IMR-90 (cell line): ENCODE measurements at regions not wholly inside any gene's neighbourhood (a gene's known extent, or its start where the extent isn't known, plus 50 kb on each side); places are given as distances from the start of the nearest gene placed in this dataset.

Experiments used
- ATAC-seq: fragments of 200-7000 bp; cut with Tn5 transposase; 2 replicates; pipeline ENCODE4 v1.9.1; 2020; ENCODE audit warnings: low read depth, mild to moderate bottlenecking, moderate library complexity
- BruUV-seq: library from RNA; stranded (reverse); fragments of 400-500 nt; replicated peaks from 2 replicates; lab custom pipeline; 2021; lab: Mats Ljungman, UMichigan
- CTCF ChIA-PET: fragments of 300-600 bp; formaldehyde crosslinking; extraction: SDS; loops from one replicate; lab custom pipeline; 2021; ENCODE audit warnings: antibody characterized with exemption; lab: Yijun Ruan, JAX
- POLR2A ChIA-PET: fragments of 300-600 bp; sonication (Branson Sonifier 250); formaldehyde crosslinking; loops from one replicate; lab custom pipeline; 2022; ENCODE audit warnings: antibody characterized with exemption; ENCODE audit not compliant: unreplicated experiment; lab: Charles Lee
- DNase-seq: peaks from one replicate; pipeline ENCODE4 v3.0.0; 2013
- H2AFZ ChIP-seq: replicated peaks from 2 replicates; pipeline ENCODE3; 2013; ENCODE audit warnings: low read length, mild to moderate bottlenecking; ENCODE audit not compliant: poor library complexity
- H2AK5ac ChIP-seq: 2 replicates; pipeline ENCODE4 v1.6.1; 2013; ENCODE audit warnings: low read depth, low read length, inconsistent platforms
- H2AK9ac ChIP-seq: replicated peaks from 2 replicates; pipeline ENCODE3; 2013; ENCODE audit warnings: mild to moderate bottlenecking, low read depth, low read length, moderate library complexity; ENCODE audit not compliant: poor library complexity
- H2BK120ac ChIP-seq: 2 replicates; pipeline ENCODE4 v1.6.1; 2013; ENCODE audit warnings: low read depth, low read length, inconsistent platforms
- H2BK15ac ChIP-seq: 3 replicates; pipeline ENCODE4 v1.6.1; 2013; ENCODE audit warnings: low read depth, low read length, inconsistent platforms
- H2BK20ac ChIP-seq: 2 replicates; pipeline ENCODE4 v1.6.1; 2013; ENCODE audit warnings: low read depth, mild to moderate bottlenecking, inconsistent platforms, low read length, moderate library complexity
- H2BK5ac ChIP-seq: 2 replicates; pipeline ENCODE4 v1.6.1; 2013; ENCODE audit warnings: mild to moderate bottlenecking, low read depth, low read length, inconsistent platforms; ENCODE audit not compliant: poor library complexity, severe bottlenecking
- H3K14ac ChIP-seq: replicated peaks from 2 replicates; pipeline ENCODE4 v1.6.1; 2013; ENCODE audit warnings: low read depth, low read length, inconsistent platforms
- H3K18ac ChIP-seq: 2 replicates; pipeline ENCODE4 v1.6.1; 2013; ENCODE audit warnings: low read depth, low read length, control low read depth
- H3K23ac ChIP-seq: 2 replicates; pipeline ENCODE4 v1.6.1; 2013; ENCODE audit warnings: low read depth, low read length, inconsistent platforms
- H3K27ac ChIP-seq: 2 replicates; pipeline ENCODE4 v1.5.1; 2013; ENCODE audit warnings: mild to moderate bottlenecking, control low read depth, low read length; ENCODE audit not compliant: insufficient read depth
- H3K27me3 ChIP-seq: 2 replicates; pipeline ENCODE4 v1.6.1; 2013; ENCODE audit warnings: low read length; ENCODE audit not compliant: control insufficient read depth, insufficient read depth
- H3K36me3 ChIP-seq: 2 replicates; pipeline ENCODE4 v1.6.1; 2013; ENCODE audit warnings: low read length, mixed read lengths; ENCODE audit not compliant: control insufficient read depth, insufficient read depth
- H3K4ac ChIP-seq: 2 replicates; pipeline ENCODE4 v1.6.1; 2013; ENCODE audit warnings: low read depth, low read length, inconsistent platforms
- H3K4me1 ChIP-seq: 2 replicates; pipeline ENCODE4 v1.6.1; 2013; ENCODE audit warnings: low read length, mixed read lengths; ENCODE audit not compliant: control insufficient read depth, insufficient read depth
- H3K4me2 ChIP-seq: 2 replicates; pipeline ENCODE4 v1.6.1; 2013; ENCODE audit warnings: low read depth, mild to moderate bottlenecking, control low read depth, low read length, moderate library complexity
- H3K4me3 ChIP-seq: 2 replicates; pipeline ENCODE4 v1.5.1; 2013; ENCODE audit warnings: low read depth, mild to moderate bottlenecking, control low read depth, low read length, moderate library complexity; ENCODE audit not compliant: insufficient read depth
- H3K56ac ChIP-seq: 2 replicates; pipeline ENCODE4 v1.6.1; 2013; ENCODE audit warnings: low read length, inconsistent platforms; ENCODE audit not compliant: insufficient read depth; ENCODE audit errors: extremely low read depth
- H3K79me1 ChIP-seq, 2 experiments: 2 replicates each; pipeline ENCODE4 v1.6.1; 2013; ENCODE audit warnings: low read length in 2 of 2, inconsistent platforms in 1 of 2, low read depth in 1 of 2
- H3K9ac ChIP-seq: 2 replicates; pipeline ENCODE4 v1.6.1; 2013; ENCODE audit warnings: low read depth, low read length, control low read depth
- H3K9me1 ChIP-seq: 2 replicates; pipeline ENCODE4 v1.6.1; 2013; ENCODE audit warnings: low read length, inconsistent platforms; ENCODE audit not compliant: insufficient read depth
- H3K9me3 ChIP-seq: 2 replicates; pipeline ENCODE4 v1.6.1; 2013; ENCODE audit warnings: low read length; ENCODE audit not compliant: control insufficient read depth, insufficient read depth
- H4K20me1 ChIP-seq: 2 replicates; pipeline ENCODE4 v1.6.1; 2013; ENCODE audit warnings: low read length, inconsistent platforms; ENCODE audit not compliant: insufficient read depth
- H4K5ac ChIP-seq: 2 replicates; pipeline ENCODE4 v1.6.1; 2013; ENCODE audit warnings: mild to moderate bottlenecking, low read depth, low read length, control low read depth
- H4K8ac ChIP-seq, 2 experiments: 2 replicates each; pipeline ENCODE4 v1.6.1; 2013; ENCODE audit warnings: low read depth in 2 of 2, low read length in 2 of 2, control low read depth in 1 of 2, inconsistent platforms in 1 of 2
- H4K91ac ChIP-seq: 2 replicates; pipeline ENCODE4 v1.6.1; 2013; ENCODE audit warnings: low read depth, low read length, inconsistent platforms; ENCODE audit not compliant: insufficient read depth
- SMC3 ChIP-seq: fragments of 150-350 bp; IDR thresholded peaks from 2 replicates; pipeline ENCODE4 v1.6.1; 2016; ENCODE audit warnings: low read depth, mild to moderate bottlenecking, antibody characterized with exemption, low read length, moderate library complexity
- whole genome bisulfite sequencing, 2 experiments: methylation state at CpG; one replicate each; pipeline versions ENCODE4 v1.1.5 to v1.1.7; 2013; ENCODE audit warnings: missing lambda C conversion rate in 2 of 2; ENCODE audit not compliant: insufficient read length in 1 of 2; ENCODE audit errors: extremely low coverage in 2 of 2; 5-methylcytosine and 5-hydroxymethylcytosine counted together
- dilution Hi-C: fragments of 300-500 bp; cut with HindIII; formaldehyde crosslinking; loops from one replicate; pipeline ENCODE4 v1.14.3; 2018; ENCODE audit warnings: low sequenced_read_pairs; ENCODE audit not compliant: unreplicated experiment
- in situ Hi-C: fragments of 300-500 bp; cut with MboI; formaldehyde crosslinking; loops from 3 replicates; pipeline ENCODE4 v1.14.3; 2019; ENCODE audit warnings: low sequenced_read_pairs, inconsistent platforms, mixed read lengths
- intact Hi-C: fragments of 100-400 bp; cut with micrococcal nuclease; formaldehyde crosslinking; loops from 2 replicates; pipeline ENCODE4 v1.10.0; 2022
- TF ChIP-seq, protein P1 (sequence below): fragments of 150-350 bp; IDR thresholded peaks from 2 replicates; pipeline ENCODE4 v1.6.1; 2016; ENCODE audit warnings: low read depth, mild to moderate bottlenecking, low read length, moderate library complexity, borderline replicate concordance

DNA sequence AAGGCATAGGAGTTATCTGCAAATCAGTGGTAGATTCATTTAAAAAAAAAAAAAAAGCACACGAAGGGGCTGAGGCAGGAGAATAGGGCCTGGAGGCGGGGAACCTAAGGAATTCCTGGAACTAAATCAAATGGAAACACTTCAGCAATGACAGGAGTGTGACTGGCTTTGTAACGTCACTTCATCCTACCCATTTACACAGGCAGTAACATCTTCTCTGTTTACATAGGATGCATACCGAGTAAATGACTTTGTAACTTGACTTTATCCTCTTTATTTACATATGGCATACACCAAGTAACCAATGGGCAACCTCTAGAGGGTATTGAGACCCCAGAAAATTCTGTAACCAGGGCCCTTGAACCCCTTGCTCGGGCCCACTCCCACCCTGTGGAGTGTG lies 56.4 kb upstream of the IYD start:
- no peaks in the 10 kb centered on the region for H4K20me1 ChIP-seq
- dilution Hi-C loops: no loop called here
- intact Hi-C loops: no loop called here
- no peak for TF ChIP-seq SMC3
- TF ChIP-seq, protein P1, sequence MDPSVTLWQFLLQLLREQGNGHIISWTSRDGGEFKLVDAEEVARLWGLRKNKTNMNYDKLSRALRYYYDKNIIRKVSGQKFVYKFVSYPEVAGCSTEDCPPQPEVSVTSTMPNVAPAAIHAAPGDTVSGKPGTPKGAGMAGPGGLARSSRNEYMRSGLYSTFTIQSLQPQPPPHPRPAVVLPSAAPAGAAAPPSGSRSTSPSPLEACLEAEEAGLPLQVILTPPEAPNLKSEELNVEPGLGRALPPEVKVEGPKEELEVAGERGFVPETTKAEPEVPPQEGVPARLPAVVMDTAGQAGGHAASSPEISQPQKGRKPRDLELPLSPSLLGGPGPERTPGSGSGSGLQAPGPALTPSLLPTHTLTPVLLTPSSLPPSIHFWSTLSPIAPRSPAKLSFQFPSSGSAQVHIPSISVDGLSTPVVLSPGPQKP: no peak
- no peak overlapping the region for H2BK5ac ChIP-seq
- no peak overlapping the region for H3K27ac ChIP-seq
- H2BK15ac ChIP-seq: no peak overlapping the region
- no peak overlapping the region for H3K56ac ChIP-seq
- H3K4me3 ChIP-seq: no peak overlapping the region
- no peaks in the 10 kb centered on the region for H3K36me3 ChIP-seq
- no peaks in the 10 kb centered on the region for H3K9me3 ChIP-seq
- H4K5ac ChIP-seq: no peak overlapping the region
- no peak overlapping the region for H3K23ac ChIP-seq
- no peak overlapping the region for H2AFZ ChIP-seq
- in situ Hi-C loops: no loop called here
- H2AK9ac ChIP-seq: no peak overlapping the region
- H3K9me1 ChIP-seq: no peaks in the 10 kb centered on the region
- BruUV-seq: no TSS peak
- H3K18ac ChIP-seq: no peak overlapping the region
- no peak overlapping the region for H2AK5ac ChIP-seq
- no peak for ATAC-seq
- no peaks in the 10 kb centered on the region for H3K4me1 ChIP-seq
- H2BK20ac ChIP-seq: no peak overlapping the region
- no peak overlapping the region for H3K9ac ChIP-seq
- DNase-seq: no peak
- ChIA-PET POLR2A (no interaction called here), CTCF (interaction anchor here (0.6 kb wide), 1 partner anchor 35 kb away, joined by 4 read pairs; no protein-coding TSS in a partner anchor)
- H3K4me2 ChIP-seq: no peak overlapping the region
- H2BK120ac ChIP-seq: no peak overlapping the region
- H4K8ac ChIP-seq: no peak overlapping the region
- H3K79me1 ChIP-seq: no peaks in the 10 kb centered on the region
- H3K4ac ChIP-seq: no peak overlapping the region
- no peak overlapping the region for H3K14ac ChIP-seq
- WGBS, 2 experiments: no CpG with 5 or more reads among the region's 5 CpGs
- no peak overlapping the region for H4K91ac ChIP-seq
- H3K27me3 ChIP-seq: no peaks in the 10 kb centered on the region; the same call in none of the 2 replicates
